HG03135 (cell line): ENCODE measurements at regions not wholly inside any gene's neighbourhood (a gene's known extent, or its start where the extent isn't known, plus 50 kb on each side); places are given as distances from the start of the nearest gene placed in this dataset.
A peak's percentile ranks its signal among the peaks of the same experiment; 100 is the strongest.
"Not testable (repeated sequence)": the region's sequence is repeated elsewhere in the genome, so short reads cannot be mapped to it uniquely, and the experiment has no call there.

ENCODE experiments used
- ATAC-seq: cut with Tn5 transposase; IDR thresholded peaks from one replicate; pipeline ENCODE4 v1.9.1; 2021; ENCODE audit warnings: mild to moderate bottlenecking, moderate library complexity; ENCODE audit not compliant: unreplicated experiment

- not testable (repeated sequence) for ATAC-seq
These were observed 52.1 kb upstream of the LRRC37A2 start for GRCh38 chr17:46460129-46460528.

- ATAC-seq, result not testable (repeated sequence)
These were observed 57.2 kb upstream of the LRRC37A2 start for GRCh38 chr17:46455069-46455468.

- ATAC-seq, result not testable (repeated sequence)
These were observed 57.7 kb upstream of the LRRC37A2 start for GRCh38 chr17:46454572-46454971.

- ATAC-seq, result not testable (repeated sequence)
These were observed 59.2 kb upstream of the LRRC37A2 start for GRCh38 chr17:46453077-46453476.

- ATAC-seq, result not testable (repeated sequence)
These were observed 66.4 kb upstream of the LRRC37A2 start for GRCh38 chr17:46445849-46446248.

GRCh38 chr17:46445411-46445810, 66.9 kb upstream of the LRRC37A2 start:
- ATAC-seq, result not testable (repeated sequence)

GRCh38 chr17:46442153-46442552, 70.1 kb upstream of the LRRC37A2 start:
- not testable (repeated sequence) for ATAC-seq

- ATAC-seq, result not testable (repeated sequence)
These were observed 71.6 kb upstream of the LRRC37A2 start for GRCh38 chr17:46440665-46441064.

GRCh38 chr17:46434450-46435062, 73.0 kb upstream of the ARL17B start:
- ATAC-seq, result peak; percentile 47

GRCh38 chr17:46430300-46430699, 68.7 kb upstream of the ARL17B start:
- ATAC-seq, result not testable (repeated sequence)

- not testable (repeated sequence) for ATAC-seq
These were observed 68.1 kb upstream of the ARL17B start for GRCh38 chr17:46429675-46430074.

- not testable (repeated sequence) for ATAC-seq
These were observed 62.8 kb upstream of the ARL17B start for GRCh38 chr17:46424187-46424884.

- ATAC-seq, result not testable (repeated sequence)
These were observed 56.3 kb upstream of the ARL17B start for GRCh38 chr17:46417907-46418306.

- ATAC-seq, result not testable (repeated sequence)
These were observed 55.7 kb upstream of the ARL17B start for GRCh38 chr17:46417261-46417660.

GRCh38 chr17:46414559-46414958, 53.0 kb upstream of the ARL17B start:
- ATAC-seq, result not testable (repeated sequence)

GRCh38 chr17:46412156-46412555, 50.6 kb upstream of the ARL17B start:
- not testable (repeated sequence) for ATAC-seq

- ATAC-seq, result peak; percentile 65
These were observed 49.7 kb upstream of the ARL17B start for GRCh38 chr17:46411172-46411852.
